Colonic mucosa (tissue), 4 donors: ENCODE measurements at regions not wholly inside any gene's neighbourhood (a gene's known extent, or its start where the extent isn't known, plus 50 kb on each side); places are given as distances from the start of the nearest gene placed in this dataset.

Experiments used
- DNase-seq: peaks from one replicate; pipeline ENCODE4 v3.0.0-alpha.2; 2020
- H3K27ac ChIP-seq: fragments of 200-600 bp; one replicate; pipeline ENCODE4 v1.8.0; 2021
- H3K27me3 ChIP-seq: fragments of 200-600 bp; one replicate; pipeline ENCODE4 v1.8.0; 2021
- H3K36me3 ChIP-seq: fragments of 200-600 bp; one replicate; pipeline ENCODE4 v1.8.0; 2021
- H3K4me1 ChIP-seq: fragments of 200-600 bp; one replicate; pipeline ENCODE4 v1.8.0; 2021; ENCODE audit warnings: mild to moderate bottlenecking
- H3K4me3 ChIP-seq: fragments of 200-600 bp; one replicate; pipeline ENCODE4 v1.8.0; 2021
- H3K9ac ChIP-seq, 2 donors: one replicate each; pipeline ENCODE4 v1.7.0; 2013; ENCODE audit warnings: control low read depth in 2 of 2, low read depth in 2 of 2, low read length in 2 of 2
- H3K9me3 ChIP-seq: fragments of 200-600 bp; one replicate; pipeline ENCODE4 v1.8.0; 2021
- CTCF ChIP-seq: fragments of 200-600 bp; IDR thresholded peaks from one replicate; pipeline ENCODE4 v1.8.0; 2022; ENCODE audit warnings: antibody characterized with exemption, mild to moderate bottlenecking
- intact Hi-C: fragments of 100-400 bp; cut with DNase I; formaldehyde crosslinking; loops from one replicate; pipeline ENCODE4 v1.14.1; 2022
- donor health status: healthy.
- donor health status: DM: no; HTN: no; CAD: no.
- donor health status: DM: no; HTN: no; CAD: no.

- intact Hi-C loops: no loop called here
- H3K36me3 ChIP-seq: no peaks in the 10 kb centered on the region
- H3K4me3 ChIP-seq: no peak overlapping the region
- no peaks in the 10 kb centered on the region for H3K27me3 ChIP-seq
- H3K9me3 ChIP-seq: no peaks in the 10 kb centered on the region
- H3K4me1 ChIP-seq: no peaks in the 10 kb centered on the region
- no peak for TF ChIP-seq CTCF
- H3K27ac ChIP-seq: no peak overlapping the region
- no peak overlapping the region for H3K9ac ChIP-seq
- peak; percentile 9 for DNase-seq
These were observed 391.8 kb downstream of the MATN1 start for GRCh38 chr1:30331415-30332065.

GRCh38 chr1:30330644-30331043, 392.7 kb downstream of the MATN1 start:
- Histone ChIP-seq H3K27me3 (no peaks in the 10 kb centered on the region), H3K9me3 (no peaks in the 10 kb centered on the region), H3K36me3 (no peaks in the 10 kb centered on the region), H3K27ac (no peak overlapping the region), H3K4me3 (no peak overlapping the region), H3K4me1 (no peaks in the 10 kb centered on the region), H3K9ac (no peak overlapping the region)
- DNase-seq: peak; percentile 11
- intact Hi-C loops: no loop called here
- TF ChIP-seq CTCF: no peak

- H3K36me3 ChIP-seq: no peaks in the 10 kb centered on the region
- H3K27ac ChIP-seq: no peak overlapping the region
- no peaks in the 10 kb centered on the region for H3K9me3 ChIP-seq
- no peak for TF ChIP-seq CTCF
- no peaks in the 10 kb centered on the region for H3K4me1 ChIP-seq
- H3K4me3 ChIP-seq: no peak overlapping the region
- peak; percentile 14 for DNase-seq
- intact Hi-C loops: no loop called here
- no peaks in the 10 kb centered on the region for H3K27me3 ChIP-seq
- H3K9ac ChIP-seq: no peak overlapping the region
These were observed 393.4 kb downstream of the MATN1 start for GRCh38 chr1:30329802-30330557.

- no peak overlapping the region for H3K27ac ChIP-seq
- no peak for DNase-seq
- no peak for TF ChIP-seq CTCF
- no peak overlapping the region for H3K9ac ChIP-seq
- H3K36me3 ChIP-seq: no peaks in the 10 kb centered on the region
- H3K4me3 ChIP-seq: no peak overlapping the region
- intact Hi-C loops: no loop called here
- no peaks in the 10 kb centered on the region for H3K4me1 ChIP-seq
- H3K27me3 ChIP-seq: no peaks in the 10 kb centered on the region
- H3K9me3 ChIP-seq: no peaks in the 10 kb centered on the region
These were observed 394.1 kb downstream of the MATN1 start for GRCh38 chr1:30329263-30329753.

- TF ChIP-seq CTCF: no peak
- Histone ChIP-seq H3K4me3 (no peak overlapping the region), H3K27ac (no peak overlapping the region), H3K27me3 (no peaks in the 10 kb centered on the region), H3K9ac (no peak overlapping the region), H3K9me3 (no peaks in the 10 kb centered on the region), H3K4me1 (no peaks in the 10 kb centered on the region), H3K36me3 (no peaks in the 10 kb centered on the region)
- no peak for DNase-seq
- intact Hi-C loops: no loop called here
These were observed 394.8 kb downstream of the MATN1 start for GRCh38 chr1:30328401-30329262.
